ENCODE measurements at regions not wholly inside any gene's neighbourhood (a gene's known extent, or its start where the extent isn't known, plus 50 kb on each side); places are given as distances from the start of the nearest gene placed in this dataset.

GRCh38 chr6:97470322-97470721 lies 187.3 kb upstream of the MMS22L start:
- TF ChIP-seq POLR2A (IDR thresholded peaks at IDR 0.05; ENCODE audit: low read depth, low read length) (no peak), TAF1 (IDR thresholded peaks at IDR 0.05; ENCODE audit: low read depth, low read length) (no peak), POLR2AphosphoS5 (IDR thresholded peaks at IDR 0.05; ENCODE audit: low read depth, low read length) (no peak)
